ENCODE measurements at regions not wholly inside any gene's neighbourhood (a gene's known extent, or its start where the extent isn't known, plus 50 kb on each side); places are given as distances from the start of the nearest gene placed in this dataset.

GRCh38 chr9:107861075-107861474 lies 371.5 kb upstream of the KLF4 start:
- Mint-ChIP-seq H3K9me3 (no peaks in the 10 kb centered on the region), H3K27ac (no peak overlapping the region), H3K36me3 (no peaks in the 10 kb centered on the region), H3K27me3 (no peaks in the 10 kb centered on the region), H3K4me3 (no peak overlapping the region), H3K4me1 (no peaks in the 10 kb centered on the region)

- Mint-ChIP-seq H3K9me3 (no peaks in the 10 kb centered on the region), H3K4me1 (no peaks in the 10 kb centered on the region), H3K27me3 (no peaks in the 10 kb centered on the region), H3K4me3 (no peak overlapping the region), H3K36me3 (no peaks in the 10 kb centered on the region), H3K27ac (no peak overlapping the region)
Observed at GRCh38 chr9:107858260-107858659, 368.7 kb upstream of the KLF4 start.

- Mint-ChIP-seq H3K27ac (no peak overlapping the region), H3K4me3 (no peak overlapping the region), H3K27me3 (no peaks in the 10 kb centered on the region), H3K4me1 (no peaks in the 10 kb centered on the region), H3K36me3 (no peaks in the 10 kb centered on the region), H3K9me3 (no peaks in the 10 kb centered on the region)
Observed at GRCh38 chr9:107856633-107857032, 367.1 kb upstream of the KLF4 start.

- H3K4me1 Mint-ChIP-seq = no peaks in the 10 kb centered on the region
Observed at GRCh38 chr9:107855164-107855563, 365.6 kb upstream of the KLF4 start.

GRCh38 chr9:107853461-107853860 lies 363.9 kb upstream of the KLF4 start:
- H3K9me3 Mint-ChIP-seq = no peaks in the 10 kb centered on the region
- no peak overlapping the region for H3K27ac Mint-ChIP-seq
- H3K36me3 Mint-ChIP-seq = no peaks in the 10 kb centered on the region
- H3K4me3 Mint-ChIP-seq = no peak overlapping the region
- H3K4me1 Mint-ChIP-seq = no peaks in the 10 kb centered on the region
- no peaks in the 10 kb centered on the region for H3K27me3 Mint-ChIP-seq

More at GRCh38 chr9:107855164-107855563, 365.6 kb upstream of the KLF4 start:
- Mint-ChIP-seq H3K27me3 (no peaks in the 10 kb centered on the region), H3K36me3 (no peaks in the 10 kb centered on the region), H3K4me3 (no peak overlapping the region), H3K27ac (no peak overlapping the region), H3K9me3 (no peaks in the 10 kb centered on the region)

GRCh38 chr9:107852891-107853290 lies 363.3 kb upstream of the KLF4 start:
- Mint-ChIP-seq H3K27ac (no peak overlapping the region), H3K9me3 (no peaks in the 10 kb centered on the region), H3K4me3 (no peak overlapping the region), H3K36me3 (no peaks in the 10 kb centered on the region), H3K4me1 (no peaks in the 10 kb centered on the region), H3K27me3 (no peaks in the 10 kb centered on the region)

GRCh38 chr9:107850653-107851052 lies 361.1 kb upstream of the KLF4 start:
- Mint-ChIP-seq H3K4me1 (no peaks in the 10 kb centered on the region), H3K27ac (no peak overlapping the region), H3K9me3 (no peaks in the 10 kb centered on the region), H3K27me3 (no peaks in the 10 kb centered on the region), H3K36me3 (no peaks in the 10 kb centered on the region), H3K4me3 (no peak overlapping the region)

GRCh38 chr9:107847978-107848964 lies 358.7 kb upstream of the KLF4 start:
- H3K4me1 Mint-ChIP-seq = no peaks in the 10 kb centered on the region
- no peaks in the 10 kb centered on the region for H3K36me3 Mint-ChIP-seq
- no peak overlapping the region for H3K4me3 Mint-ChIP-seq
- no peaks in the 10 kb centered on the region for H3K27me3 Mint-ChIP-seq
- no peak overlapping the region for H3K27ac Mint-ChIP-seq
- H3K9me3 Mint-ChIP-seq = no peaks in the 10 kb centered on the region

GRCh38 chr9:107842530-107842929 lies 353.0 kb upstream of the KLF4 start:
- Mint-ChIP-seq H3K27ac (no peak overlapping the region), H3K36me3 (no peaks in the 10 kb centered on the region), H3K27me3 (no peaks in the 10 kb centered on the region), H3K9me3 (peaks cover 8% of the 10 kb centered on the region), H3K4me3 (no peak overlapping the region), H3K4me1 (no peaks in the 10 kb centered on the region)

GRCh38 chr9:107841076-107841475 lies 351.5 kb upstream of the KLF4 start:
- H3K4me3 Mint-ChIP-seq = no peak overlapping the region
- H3K27ac Mint-ChIP-seq = no peak overlapping the region
- no peaks in the 10 kb centered on the region for H3K4me1 Mint-ChIP-seq
- H3K9me3 Mint-ChIP-seq = peaks cover 8% of the 10 kb centered on the region
- H3K36me3 Mint-ChIP-seq = no peaks in the 10 kb centered on the region
- H3K27me3 Mint-ChIP-seq = no peaks in the 10 kb centered on the region

- H3K9me3 Mint-ChIP-seq = peaks cover 8% of the 10 kb centered on the region
- H3K27ac Mint-ChIP-seq = no peak overlapping the region
- H3K4me1 Mint-ChIP-seq = no peaks in the 10 kb centered on the region
- H3K27me3 Mint-ChIP-seq = no peaks in the 10 kb centered on the region
- H3K36me3 Mint-ChIP-seq = no peaks in the 10 kb centered on the region
- H3K4me3 Mint-ChIP-seq = no peak overlapping the region
Observed at GRCh38 chr9:107839371-107839770, 349.8 kb upstream of the KLF4 start.

- Mint-ChIP-seq H3K9me3 (peaks cover 8% of the 10 kb centered on the region), H3K4me3 (no peak overlapping the region), H3K27me3 (no peaks in the 10 kb centered on the region), H3K27ac (no peak overlapping the region), H3K36me3 (no peaks in the 10 kb centered on the region), H3K4me1 (no peaks in the 10 kb centered on the region)
Observed at GRCh38 chr9:107838766-107839165, 349.2 kb upstream of the KLF4 start.

- H3K4me3 Mint-ChIP-seq = no peak overlapping the region
- H3K4me1 Mint-ChIP-seq = no peaks in the 10 kb centered on the region
- no peak overlapping the region for H3K27ac Mint-ChIP-seq
- H3K27me3 Mint-ChIP-seq = no peaks in the 10 kb centered on the region
- no peaks in the 10 kb centered on the region for H3K36me3 Mint-ChIP-seq
- peaks cover 8% of the 10 kb centered on the region for H3K9me3 Mint-ChIP-seq
Observed at GRCh38 chr9:107836300-107836699, 346.7 kb upstream of the KLF4 start.

GRCh38 chr9:107833295-107833694 lies 343.7 kb upstream of the KLF4 start:
- no peak overlapping the region for H3K4me3 Mint-ChIP-seq
- no peaks in the 10 kb centered on the region for H3K36me3 Mint-ChIP-seq
- no peak overlapping the region for H3K27ac Mint-ChIP-seq
- H3K27me3 Mint-ChIP-seq = no peaks in the 10 kb centered on the region
- H3K9me3 Mint-ChIP-seq = peaks cover 7% of the 10 kb centered on the region
- no peaks in the 10 kb centered on the region for H3K4me1 Mint-ChIP-seq

- peaks cover 7% of the 10 kb centered on the region for H3K9me3 Mint-ChIP-seq
- no peaks in the 10 kb centered on the region for H3K36me3 Mint-ChIP-seq
- H3K27ac Mint-ChIP-seq = no peak overlapping the region
- no peak overlapping the region for H3K4me3 Mint-ChIP-seq
- H3K4me1 Mint-ChIP-seq = no peaks in the 10 kb centered on the region
- no peaks in the 10 kb centered on the region for H3K27me3 Mint-ChIP-seq
Observed at GRCh38 chr9:107832871-107833270, 343.3 kb upstream of the KLF4 start.

GRCh38 chr9:107830479-107830878 lies 340.9 kb upstream of the KLF4 start:
- H3K27ac Mint-ChIP-seq = no peak overlapping the region
- H3K9me3 Mint-ChIP-seq = peaks cover 14% of the 10 kb centered on the region
- no peaks in the 10 kb centered on the region for H3K4me1 Mint-ChIP-seq
- H3K27me3 Mint-ChIP-seq = no peaks in the 10 kb centered on the region
- no peaks in the 10 kb centered on the region for H3K36me3 Mint-ChIP-seq
- no peak overlapping the region for H3K4me3 Mint-ChIP-seq
